Ovary (tissue), 3 donors: ENCODE measurements at regions not wholly inside any gene's neighbourhood (a gene's known extent, or its start where the extent isn't known, plus 50 kb on each side); places are given as distances from the start of the nearest gene placed in this dataset.

Experiments used
- CTCF ChIP-seq, 3 donors: fragments of 450-650 bp in 2 of 3; fragments of 200-600 bp in 1 of 3; IDR thresholded peaks; one replicate each; pipeline versions ENCODE4 v1.5.1 to v1.8.0; 2016 to 2022; ENCODE audit warnings: antibody characterized with exemption in 3 of 3, mild to moderate bottlenecking in 1 of 3
- POLR2A ChIP-seq: fragments of 450-650 bp; IDR thresholded peaks from one replicate; pipeline ENCODE4 v1.6.1; 2017; ENCODE audit warnings: antibody characterized with exemption, mild to moderate bottlenecking, moderate library complexity
- donor health status: DM: no; HTN: no; CAD: no.

GRCh38 chr12:92641291-92641690 lies 61.5 kb upstream of the PLEKHG7 start:
- TF ChIP-seq POLR2A: no peak
- no peak for TF ChIP-seq CTCF (IDR thresholded peaks at IDR 0.05)
